ENCODE measurements at regions not wholly inside any gene's neighbourhood (a gene's known extent, or its start where the extent isn't known, plus 50 kb on each side); places are given as distances from the start of the nearest gene placed in this dataset.

DNA sequence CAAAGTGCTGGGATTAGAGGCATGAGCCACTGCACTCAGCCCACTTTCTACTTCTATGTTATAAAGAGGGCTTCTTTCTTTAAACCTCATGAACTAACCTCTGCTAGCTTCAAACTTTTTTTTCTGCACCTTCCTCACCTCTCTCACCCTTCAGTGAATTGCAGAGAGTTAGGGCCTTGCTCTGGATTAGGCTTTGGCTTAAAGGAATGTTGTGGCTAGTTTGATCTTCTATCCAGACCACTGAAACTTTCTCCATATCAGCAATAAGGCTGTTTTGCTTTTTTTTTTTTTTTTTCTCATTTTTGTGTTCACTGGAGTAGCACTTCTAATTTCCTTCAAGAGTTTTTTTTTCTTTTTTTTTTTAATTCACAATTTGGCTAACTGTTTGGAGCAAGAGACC, 216.4 kb upstream of the MAP3K1 start:
- H3K36me3 Mint-ChIP-seq, result no peaks in the 10 kb centered on the region
- H3K9me3 ChIP-seq (replicated peaks in 1 of 2; ENCODE audit: control insufficient read depth in 1 of 2, insufficient read depth in 1 of 2, low read length in 2 of 2), result no peaks in the 10 kb centered on the region
- H3K79me2 ChIP-seq (ENCODE audit: insufficient read depth, low read length), result no peaks in the 10 kb centered on the region
- H4K20me1 ChIP-seq (ENCODE audit: insufficient read depth, low read length), result no peaks in the 10 kb centered on the region
- H3K9ac ChIP-seq (ENCODE audit: insufficient read depth, low read length, poor library complexity, severe bottlenecking), result no peak overlapping the region
- intact Hi-C loops (cut with micrococcal nuclease), result no loop called here
- no peaks in the 10 kb centered on the region for H3K36me3 ChIP-seq (replicated peaks in 1 of 2; ENCODE audit: control insufficient read depth in 1 of 2, insufficient read depth in 2 of 2, low read length in 2 of 2)
- H3K4me2 ChIP-seq (replicated peaks; ENCODE audit: extremely low read depth, low read length, poor library complexity, severe bottlenecking), result no peak overlapping the region
- H2AFZ ChIP-seq (ENCODE audit: insufficient read depth, low read depth, low read length, poor library complexity, severe bottlenecking), result no peak overlapping the region
- H3K4me1 Mint-ChIP-seq, result peaks cover 18% of the 10 kb centered on the region
- no peak overlapping the region for H3K4me3 Mint-ChIP-seq
- no peak overlapping the region for H3K27ac ChIP-seq (ENCODE audit: low read depth in 1 of 2, low read length in 2 of 2)
- peaks cover 11% of the 10 kb centered on the region in 2 donors for H3K4me1 ChIP-seq (ENCODE audit: control insufficient read depth in 1 of 2, insufficient read depth in 2 of 2, low read length in 2 of 2)
- no peak for TF ChIP-seq CTCF (IDR thresholded peaks at IDR 0.05)
- no peaks in the 10 kb centered on the region for H3K27me3 ChIP-seq (ENCODE audit: control insufficient read depth in 2 of 2, insufficient read depth in 2 of 2, low read length in 2 of 2)
- H3K4me3 ChIP-seq (replicated peaks in 1 of 3; ENCODE audit: low read depth in 2 of 3, low read length in 3 of 3), result no peak overlapping the region
- H3K9me3 Mint-ChIP-seq, result no peaks in the 10 kb centered on the region
- DNase-seq, result no peak
- no peak overlapping the region for H3K27ac Mint-ChIP-seq
- peaks cover 0 to 2% (median under 1%) of the 10 kb centered on the region in 3 donors for H3K27me3 Mint-ChIP-seq (ENCODE audit: low read depth in 3 of 3)

DNA sequence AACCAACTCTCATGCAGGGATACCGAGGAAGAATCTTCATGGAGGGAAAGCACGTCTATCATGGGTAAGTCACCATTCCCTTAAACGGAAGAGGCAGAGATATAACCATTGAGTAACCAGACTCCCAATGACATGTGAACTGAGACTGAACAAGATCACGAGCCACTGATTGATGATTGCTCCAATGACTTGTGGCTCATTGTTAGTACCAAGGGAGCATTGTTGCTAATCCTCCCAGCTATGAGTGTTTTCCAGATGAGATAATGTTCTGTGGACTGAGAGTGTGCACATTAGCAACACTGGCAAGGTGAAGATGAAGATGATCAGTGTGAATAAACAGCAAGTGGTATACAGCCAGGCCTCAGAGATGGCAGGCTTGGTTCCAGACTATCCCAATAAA, 219.2 kb upstream of the MAP3K1 start:
- Mint-ChIP-seq H3K36me3 (no peaks in the 10 kb centered on the region), H3K27me3 (ENCODE audit: low read depth in 3 of 3) (peaks cover 0 to 7% (median 1%) of the 10 kb centered on the region in 3 donors), H3K27ac (no peak overlapping the region), H3K4me1 (peaks cover 18% of the 10 kb centered on the region), H3K9me3 (no peaks in the 10 kb centered on the region), H3K4me3 (no peak overlapping the region)
- H2AFZ ChIP-seq (ENCODE audit: insufficient read depth, low read depth, low read length, poor library complexity, severe bottlenecking), result no peak overlapping the region
- intact Hi-C loops (cut with micrococcal nuclease), result no loop called here
- no peaks in the 10 kb centered on the region for H3K27me3 ChIP-seq (ENCODE audit: control insufficient read depth in 2 of 2, insufficient read depth in 2 of 2, low read length in 2 of 2)
- H3K27ac ChIP-seq (ENCODE audit: low read depth in 1 of 2, low read length in 2 of 2), result no peak overlapping the region
- H3K9ac ChIP-seq (ENCODE audit: insufficient read depth, low read length, poor library complexity, severe bottlenecking), result no peak overlapping the region
- no peaks in the 10 kb centered on the region for H4K20me1 ChIP-seq (ENCODE audit: insufficient read depth, low read length)
- H3K4me1 ChIP-seq (ENCODE audit: control insufficient read depth in 1 of 2, insufficient read depth in 2 of 2, low read length in 2 of 2), result peaks cover 6 to 14% of the 10 kb centered on the region in 2 donors
- H3K4me2 ChIP-seq (replicated peaks; ENCODE audit: extremely low read depth, low read length, poor library complexity, severe bottlenecking), result no peak overlapping the region
- no peak overlapping the region for H3K4me3 ChIP-seq (replicated peaks in 1 of 3; ENCODE audit: low read depth in 2 of 3, low read length in 3 of 3)
- no peaks in the 10 kb centered on the region for H3K9me3 ChIP-seq (replicated peaks in 1 of 2; ENCODE audit: control insufficient read depth in 1 of 2, insufficient read depth in 1 of 2, low read length in 2 of 2)
- H3K79me2 ChIP-seq (ENCODE audit: insufficient read depth, low read length), result no peaks in the 10 kb centered on the region
- no peaks in the 10 kb centered on the region for H3K36me3 ChIP-seq (replicated peaks in 1 of 2; ENCODE audit: control insufficient read depth in 1 of 2, insufficient read depth in 2 of 2, low read length in 2 of 2)
- WGBS (ENCODE audit: insufficient coverage), result 100% methylated on average over 2 of the region's 4 CpGs
- no peak for DNase-seq
- no peak for TF ChIP-seq CTCF (IDR thresholded peaks at IDR 0.05)
